ENCODE measurements at regions not wholly inside any gene's neighbourhood (a gene's known extent, or its start where the extent isn't known, plus 50 kb on each side); places are given as distances from the start of the nearest gene placed in this dataset.
"Not testable (repeated sequence)": the region's sequence is repeated elsewhere in the genome, so short reads cannot be mapped to it uniquely, and the experiment has no call there.

DNA sequence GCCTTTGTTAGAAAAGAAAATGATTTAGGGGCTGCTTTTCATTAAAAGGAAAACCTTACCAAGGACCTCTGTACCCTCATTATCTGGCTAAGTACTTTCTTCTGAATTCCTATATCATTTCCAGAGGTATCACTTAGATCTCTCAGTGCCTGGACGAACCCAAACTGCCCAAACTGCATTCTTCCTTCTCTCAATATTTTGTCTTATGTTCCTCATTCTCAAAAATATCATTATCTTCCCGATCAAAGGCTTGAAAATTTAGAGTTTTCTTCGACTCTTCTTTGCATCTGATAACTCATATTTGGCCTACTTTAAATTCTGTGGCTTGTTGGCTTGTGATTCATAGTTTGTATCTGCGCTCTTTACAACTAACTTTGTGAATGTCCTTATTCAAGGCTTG is 136.7 kb upstream of the TAF11L2 start:
- DNase-seq (ENCODE audit: low read depth) = no peak
- no peak overlapping the region for H3K4me3 ChIP-seq (ENCODE audit: low read depth, low read length)

DNA sequence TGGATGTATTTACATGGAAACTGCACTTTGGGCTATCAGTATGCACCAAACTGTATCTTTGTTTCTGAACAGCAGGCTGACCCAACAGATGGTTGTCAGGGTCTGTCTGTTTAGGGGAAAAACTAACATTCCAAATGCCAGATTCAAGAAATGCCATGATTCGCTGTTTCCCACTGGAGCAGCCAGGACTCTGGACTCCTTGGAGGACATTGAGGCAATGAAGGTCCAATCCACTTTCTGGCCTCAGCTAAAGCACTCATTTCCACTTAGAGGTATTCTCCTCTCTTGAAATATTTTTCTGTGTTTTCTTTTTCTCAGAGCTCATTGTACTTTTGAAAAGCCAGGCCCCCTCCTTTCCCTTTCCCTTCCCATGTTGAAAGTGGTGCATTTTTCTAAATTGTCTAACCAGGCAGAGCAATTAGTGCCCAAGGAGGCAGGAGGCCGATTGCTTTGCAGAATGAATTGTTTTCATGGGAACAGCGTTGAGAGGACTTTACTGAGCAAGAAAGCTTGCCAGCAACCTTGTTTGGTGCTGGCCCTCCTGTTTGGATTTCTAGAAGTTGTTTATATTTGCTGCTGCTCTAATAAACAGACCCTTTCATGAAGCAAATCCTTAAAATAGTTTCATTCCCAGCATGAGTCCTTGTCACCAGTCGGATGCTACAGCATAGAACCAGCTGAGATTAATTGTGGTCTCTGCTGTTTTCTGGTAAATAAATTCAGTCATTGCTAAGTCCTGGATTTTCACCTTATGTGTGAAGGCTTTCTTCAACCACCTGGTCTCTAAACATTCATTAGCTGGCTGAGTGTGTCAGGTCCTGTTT is 132.8 kb upstream of the TAF11L2 start:
- no peak overlapping the region for H3K4me3 ChIP-seq (ENCODE audit: low read depth, low read length)
- no peak for DNase-seq (ENCODE audit: low read depth)

DNA sequence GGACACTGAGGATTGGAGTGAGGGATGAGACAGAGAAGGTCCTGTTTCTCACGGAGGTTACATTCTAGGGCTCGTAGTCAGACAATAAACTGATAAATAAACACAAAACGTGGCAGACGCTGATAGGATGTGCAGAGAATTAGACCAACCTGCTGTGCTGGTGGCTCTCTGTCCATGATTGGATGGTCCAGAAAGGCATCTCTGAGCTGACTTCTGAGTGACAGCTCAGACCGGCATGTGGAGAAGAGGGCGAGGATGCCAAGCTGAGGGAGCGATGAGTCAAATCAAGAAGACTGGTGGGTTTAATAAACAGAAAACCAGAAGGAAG is 132.3 kb upstream of the TAF11L2 start:
- no peak for DNase-seq (ENCODE audit: low read depth)
- H3K4me3 ChIP-seq (ENCODE audit: low read depth, low read length) = no peak overlapping the region

DNA sequence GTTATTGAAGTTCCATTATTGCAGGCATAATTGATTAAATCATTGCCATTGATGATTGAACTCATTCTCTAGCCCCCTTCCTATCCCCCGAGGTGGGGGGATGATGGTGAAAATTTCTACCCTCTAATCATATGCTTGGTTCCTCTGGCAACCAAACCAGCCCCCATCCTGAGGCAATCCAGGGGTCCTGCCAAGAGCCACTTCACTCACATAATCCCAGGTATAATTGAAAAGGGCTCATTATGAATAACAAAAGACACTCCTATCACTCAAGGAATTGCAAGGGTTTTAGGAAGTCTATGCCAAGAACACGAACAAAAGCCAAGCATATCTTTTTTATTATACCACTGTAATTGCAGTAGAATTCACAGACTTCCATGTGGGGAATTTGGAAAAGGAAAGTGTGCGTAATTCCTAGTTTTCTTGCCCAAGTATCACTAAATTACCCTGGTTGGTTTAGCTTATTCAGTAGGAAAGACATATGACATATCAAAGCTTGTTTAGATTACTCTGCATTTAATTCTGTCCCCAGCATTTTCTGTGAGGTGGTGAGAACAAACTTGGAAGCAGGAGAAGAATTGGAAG is 130.7 kb upstream of the TAF11L2 start:
- DNase-seq (ENCODE audit: low read depth) = no peak

DNA sequence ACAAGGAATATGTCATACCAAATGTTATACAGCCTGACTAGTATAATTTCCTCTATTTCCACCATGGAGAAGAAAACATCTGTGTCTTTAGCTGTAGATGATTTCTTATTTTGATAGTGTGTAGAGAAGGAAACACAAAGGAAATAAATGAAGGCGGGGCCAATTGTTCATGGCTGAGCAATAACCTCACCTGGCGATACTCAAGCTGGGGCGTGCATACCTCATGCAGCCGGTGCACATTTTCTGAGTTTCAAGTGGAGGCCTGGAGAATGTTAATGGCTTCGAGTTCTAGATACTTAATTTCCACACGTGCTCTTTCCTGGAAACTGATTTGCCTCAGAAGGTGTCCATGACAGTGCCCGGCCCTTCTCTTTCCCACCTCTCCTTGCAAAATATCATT is 127.4 kb upstream of the TAF11L2 start:
- DNase-seq (ENCODE audit: low read depth) = no peak
- H3K4me3 ChIP-seq (ENCODE audit: low read depth, low read length) = no peak overlapping the region

More for the DNA sequence above, 130.7 kb upstream of the TAF11L2 start:
- no peak overlapping the region for H3K4me3 ChIP-seq (ENCODE audit: low read depth, low read length)

DNA sequence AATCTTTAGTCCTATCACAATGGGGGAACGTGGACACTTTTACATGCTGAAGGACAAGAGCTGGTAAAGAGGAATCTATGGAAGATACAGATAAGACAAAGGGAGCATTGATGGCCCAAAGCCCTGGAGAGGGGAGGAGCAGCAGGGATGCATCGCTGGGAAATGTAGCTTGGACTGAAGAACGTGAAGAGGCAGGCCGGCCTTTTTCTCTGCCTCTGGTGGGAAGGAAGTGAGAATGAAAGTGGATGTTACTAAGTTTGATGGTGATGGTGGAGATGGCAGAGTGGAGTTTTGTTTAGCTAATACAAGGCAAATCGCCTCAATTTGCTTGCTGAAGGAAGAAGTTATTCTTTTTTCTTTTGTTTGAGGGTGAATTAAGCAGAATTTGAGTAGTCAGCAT is 124.6 kb upstream of the TAF11L2 start:
- H3K4me3 ChIP-seq (ENCODE audit: low read depth, low read length) = no peak overlapping the region
- no peak for DNase-seq (ENCODE audit: low read depth)

DNA sequence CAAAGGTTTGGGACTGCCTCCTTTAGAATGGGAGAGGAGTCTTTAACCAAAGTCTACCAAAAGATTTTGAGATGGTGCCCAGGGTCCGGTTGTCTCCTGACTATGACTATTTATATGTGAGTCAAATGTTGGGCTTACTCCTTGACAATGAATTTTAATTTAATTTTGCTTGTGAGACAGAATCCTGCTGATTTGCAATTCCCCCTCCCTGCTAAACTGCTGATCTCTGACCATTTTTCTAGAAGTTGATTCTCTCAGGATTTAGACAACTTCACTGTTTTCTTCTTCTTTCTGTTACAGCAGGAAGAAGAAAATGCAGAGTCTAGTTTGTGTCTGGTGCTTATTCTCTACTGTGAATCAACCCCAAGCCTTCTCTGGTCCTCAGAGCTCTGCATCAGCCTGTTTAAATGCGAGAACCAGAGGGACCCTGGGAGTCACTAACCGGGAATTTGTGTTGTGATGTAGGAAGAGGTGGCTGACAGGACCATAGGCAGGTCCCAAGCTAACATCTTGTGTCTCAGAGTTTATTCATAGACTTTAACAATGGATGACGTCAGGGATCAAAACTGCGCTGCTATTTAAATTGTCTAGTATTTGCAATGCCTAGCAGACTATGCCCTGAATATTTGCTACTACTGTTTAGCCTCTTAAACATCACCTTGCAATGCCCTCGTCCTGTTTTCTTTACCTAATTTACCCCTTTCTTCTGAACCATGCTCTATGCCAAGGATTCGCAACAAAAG is 124.0 kb upstream of the TAF11L2 start:
- H3K4me3 ChIP-seq (ENCODE audit: low read depth, low read length) = no peak overlapping the region
- DNase-seq (ENCODE audit: low read depth) = no peak

DNA sequence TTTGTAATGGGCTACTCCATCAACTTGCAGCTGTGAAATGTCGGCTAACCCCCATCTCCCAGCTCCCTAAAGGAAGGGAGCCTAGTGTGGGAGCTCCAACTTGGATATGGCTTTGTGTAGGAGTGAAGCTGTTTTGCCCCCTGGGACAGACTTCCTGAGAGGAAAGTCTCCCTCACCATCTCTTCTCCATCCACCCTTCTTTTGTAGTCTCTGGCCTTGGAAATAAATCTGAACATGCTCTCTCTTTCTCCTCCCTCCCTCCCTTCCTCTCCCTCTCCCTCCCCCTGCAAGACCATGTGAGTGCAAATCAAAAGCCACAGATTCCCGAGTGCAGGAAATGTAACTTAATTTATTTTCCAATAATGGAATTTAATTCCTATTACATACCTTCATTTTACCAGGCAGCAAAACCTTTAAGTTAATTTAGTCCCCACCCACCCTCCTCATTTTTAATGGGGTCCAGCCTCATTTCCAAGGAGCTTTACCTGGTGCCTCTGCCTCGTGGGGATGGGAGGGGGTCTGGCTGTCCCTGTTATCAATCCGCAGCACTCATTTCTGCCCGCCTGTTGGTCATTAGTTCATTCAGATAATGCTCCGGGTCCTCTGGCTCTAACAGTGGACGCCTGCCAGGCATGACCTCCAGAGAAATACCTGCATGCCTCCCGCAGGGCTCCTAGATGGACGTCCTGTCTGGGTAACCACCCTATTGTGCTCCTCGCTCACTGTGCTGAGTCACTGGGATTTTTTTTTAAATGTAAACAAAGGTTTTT is 122.9 kb upstream of the TAF11L2 start:
- H3K4me3 ChIP-seq (ENCODE audit: low read depth, low read length) = no peak overlapping the region

DNA sequence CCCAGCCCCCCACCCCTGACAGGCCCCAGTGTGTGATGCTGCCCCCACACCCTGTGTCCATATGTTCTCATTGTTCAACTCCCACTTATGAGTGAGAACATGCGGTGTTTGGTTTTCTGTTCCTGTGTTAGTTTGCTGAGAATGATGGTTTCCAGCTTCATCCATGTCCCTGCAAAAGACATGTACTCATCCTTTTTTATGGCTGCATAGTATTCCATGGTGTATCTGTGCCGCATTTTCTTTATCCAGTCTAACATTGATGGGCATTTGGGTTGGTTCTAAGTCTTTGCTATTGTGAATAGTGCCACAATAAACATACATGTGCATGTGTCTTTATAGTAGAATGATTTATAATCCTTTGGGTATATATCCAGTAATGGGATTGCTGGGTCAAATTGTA is 122.1 kb upstream of the TAF11L2 start:
- not testable (repeated sequence) for H3K4me3 ChIP-seq (ENCODE audit: low read depth, low read length); DNase-seq (ENCODE audit: low read depth)

More for the DNA sequence above, 122.9 kb upstream of the TAF11L2 start:
- no peak for DNase-seq (ENCODE audit: low read depth)

DNA sequence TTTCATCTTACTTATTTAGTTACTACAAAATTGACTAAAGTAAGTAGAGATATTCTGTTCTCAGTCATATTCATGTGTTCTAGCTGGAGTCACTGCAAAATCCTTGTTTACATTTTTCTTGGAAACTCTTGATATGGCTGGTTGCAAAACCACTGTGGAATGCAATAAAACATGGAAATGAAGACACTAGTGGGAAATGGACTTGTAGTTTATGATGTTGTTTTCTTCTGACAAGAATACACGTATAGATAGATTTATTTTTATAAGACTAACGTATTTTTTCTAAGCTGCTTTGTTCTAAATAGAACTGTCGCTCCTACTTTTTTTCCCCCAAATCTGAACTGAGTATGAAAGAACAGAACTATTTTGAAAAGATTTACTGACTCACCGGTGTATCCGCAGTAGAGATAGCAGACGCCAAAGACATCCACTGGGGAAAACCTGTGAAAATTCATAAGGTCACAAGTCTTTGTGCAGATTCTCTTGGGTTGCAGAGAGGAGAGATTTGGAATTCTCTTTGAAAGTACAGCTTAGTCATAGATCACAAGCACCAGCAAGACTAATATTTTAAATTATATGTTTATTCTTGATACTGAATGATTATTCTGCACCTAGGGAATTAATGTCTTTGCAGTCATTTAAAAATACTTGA is 119.6 kb upstream of the TAF11L2 start:
- DNase-seq (ENCODE audit: low read depth) = no peak
- no peak overlapping the region for H3K4me3 ChIP-seq (ENCODE audit: low read depth, low read length)

DNA sequence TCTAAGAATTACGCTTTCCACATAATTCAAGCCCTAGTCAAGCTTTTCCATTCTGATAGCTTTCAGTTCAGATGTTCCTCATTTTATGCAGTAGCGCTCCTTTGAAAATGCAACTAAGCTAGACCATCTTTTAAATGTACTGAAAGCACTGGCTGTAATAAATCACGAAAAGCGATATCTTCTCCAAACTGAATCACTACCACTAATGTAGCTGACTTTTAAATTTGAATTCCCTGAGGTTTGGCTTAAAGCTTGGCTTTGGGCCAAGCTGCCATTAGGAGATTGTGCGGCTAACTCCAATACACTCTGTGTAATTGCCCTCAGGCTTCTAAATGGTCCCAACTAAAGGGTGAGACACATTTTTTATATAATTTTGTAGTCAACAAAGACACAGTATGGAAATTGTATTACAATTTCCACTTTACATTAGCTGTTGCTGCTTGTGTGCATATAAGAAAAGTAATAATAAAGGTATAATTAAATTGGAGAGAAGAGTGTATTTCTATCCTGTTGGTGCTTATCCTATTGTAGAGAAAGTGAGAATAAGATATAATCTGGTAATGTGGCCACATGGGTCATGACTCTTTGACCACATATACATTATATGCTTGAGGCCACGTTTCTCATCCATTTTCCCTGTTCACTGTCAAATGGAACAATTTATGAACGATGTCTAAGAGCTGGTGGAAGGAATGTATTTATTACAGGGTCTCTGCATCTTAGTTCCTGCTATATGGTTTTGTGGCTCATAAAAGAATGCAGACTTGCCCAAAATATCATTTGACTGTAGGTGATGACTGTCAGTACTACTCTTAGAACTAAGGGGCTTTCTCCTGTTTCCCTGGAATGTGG is 118.7 kb upstream of the TAF11L2 start:
- no peak overlapping the region for H3K4me3 ChIP-seq (ENCODE audit: low read depth, low read length)
- DNase-seq (ENCODE audit: low read depth) = no peak

DNA sequence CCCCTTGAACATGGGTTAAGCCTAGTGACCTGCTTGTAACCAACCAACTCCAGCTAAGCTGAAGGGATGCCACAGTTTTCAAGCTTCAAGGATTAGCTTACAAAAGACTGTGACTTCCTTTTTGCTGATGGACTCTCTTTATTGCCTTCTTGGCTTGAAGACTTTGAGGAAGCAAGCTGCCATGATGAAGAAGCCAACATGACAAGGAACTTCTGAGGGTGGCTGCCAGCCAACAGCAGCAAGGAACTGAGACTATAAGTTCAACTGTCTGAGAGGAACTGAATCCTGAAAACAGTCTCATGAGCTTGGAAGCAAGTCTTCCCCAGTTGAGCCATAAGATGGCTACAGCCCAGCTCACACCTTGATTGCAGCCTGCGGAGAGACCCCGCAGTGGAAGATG is 116.1 kb upstream of the TAF11L2 start:
- H3K4me3 ChIP-seq (ENCODE audit: low read depth, low read length) = no peak overlapping the region
- no peak for DNase-seq (ENCODE audit: low read depth)

DNA sequence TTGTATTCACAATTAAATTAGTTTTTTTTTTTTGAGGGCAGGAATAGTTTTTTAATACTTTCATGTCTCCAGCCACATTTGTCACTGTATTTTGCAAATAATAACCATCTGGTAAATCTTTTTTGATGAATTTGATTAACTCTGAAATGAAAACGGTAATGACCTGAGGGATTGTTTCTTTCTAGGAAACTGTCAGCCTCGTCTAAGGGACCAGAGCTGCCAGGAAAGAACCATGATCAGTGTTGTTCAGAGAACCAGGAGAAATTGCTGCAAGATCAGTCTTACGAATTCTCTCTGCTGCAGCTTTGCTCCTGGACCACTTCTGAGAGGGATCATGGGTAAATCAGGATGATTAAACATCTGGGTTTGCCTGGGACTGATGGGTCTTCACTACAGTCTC is 114.5 kb upstream of the TAF11L2 start:
- H3K4me3 ChIP-seq (ENCODE audit: low read depth, low read length) = no peak overlapping the region
- DNase-seq (ENCODE audit: low read depth) = no peak

DNA sequence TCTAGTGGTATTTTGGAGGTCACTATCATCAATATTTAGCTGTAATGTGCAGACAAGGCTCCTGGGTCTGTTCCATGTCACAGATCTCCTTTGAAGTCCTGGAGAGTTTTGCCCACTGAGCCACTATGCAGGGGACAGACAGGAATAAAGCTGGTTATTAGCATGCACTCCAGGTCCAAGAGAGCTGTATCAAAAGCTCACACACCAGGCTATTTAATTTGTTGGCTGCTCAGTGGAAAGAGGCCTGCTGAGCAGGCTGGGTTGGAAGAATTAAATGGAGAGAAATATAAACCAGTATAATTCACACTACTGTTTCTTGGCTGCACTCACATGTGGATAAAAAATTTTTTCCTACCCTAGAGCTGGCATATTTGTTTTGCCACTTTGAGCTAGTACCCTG is 113.8 kb upstream of the TAF11L2 start:
- no peak overlapping the region for H3K4me3 ChIP-seq (ENCODE audit: low read depth, low read length)
- DNase-seq (ENCODE audit: low read depth) = no peak

DNA sequence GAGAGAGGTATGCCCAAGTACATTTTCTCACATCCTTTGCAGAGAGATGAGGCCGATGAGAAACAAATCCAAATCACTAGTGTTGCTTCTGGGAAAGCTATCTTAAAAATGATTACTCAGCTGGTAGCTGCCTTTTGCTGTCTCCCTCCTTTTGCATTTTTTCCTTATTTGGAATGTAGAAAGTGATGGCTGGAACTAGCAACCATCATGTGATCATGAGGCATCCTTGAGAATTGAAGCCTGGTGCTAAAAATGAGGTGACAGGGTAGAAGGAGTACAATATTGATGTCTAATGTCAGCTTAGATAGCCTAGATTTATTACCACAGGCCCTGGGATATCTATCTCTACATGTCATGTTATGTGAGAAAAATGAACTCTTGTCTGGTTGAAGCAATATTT is 109.3 kb upstream of the TAF11L2 start:
- DNase-seq (ENCODE audit: low read depth) = no peak
- H3K4me3 ChIP-seq (ENCODE audit: low read depth, low read length) = no peak overlapping the region

DNA sequence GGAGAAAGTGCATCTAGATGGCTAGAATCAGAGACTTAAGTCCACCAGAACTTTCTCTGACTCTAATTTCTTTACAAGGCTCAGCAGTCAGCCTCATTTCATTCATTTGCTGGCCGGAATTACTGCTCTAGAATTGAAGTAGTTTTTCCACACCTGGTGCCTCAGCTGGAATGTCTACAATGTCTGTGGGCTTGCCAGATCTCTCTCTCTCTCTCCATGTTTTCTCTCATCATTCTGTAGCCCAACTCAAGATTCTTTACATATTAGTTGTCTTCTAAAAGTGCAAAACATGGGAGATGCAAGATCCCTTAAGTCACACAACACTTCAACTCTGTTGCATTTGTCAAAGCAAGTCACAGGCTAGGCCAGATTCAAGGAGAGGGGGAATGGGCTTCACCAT is 103.9 kb upstream of the TAF11L2 start:
- no peak for DNase-seq (ENCODE audit: low read depth)

DNA sequence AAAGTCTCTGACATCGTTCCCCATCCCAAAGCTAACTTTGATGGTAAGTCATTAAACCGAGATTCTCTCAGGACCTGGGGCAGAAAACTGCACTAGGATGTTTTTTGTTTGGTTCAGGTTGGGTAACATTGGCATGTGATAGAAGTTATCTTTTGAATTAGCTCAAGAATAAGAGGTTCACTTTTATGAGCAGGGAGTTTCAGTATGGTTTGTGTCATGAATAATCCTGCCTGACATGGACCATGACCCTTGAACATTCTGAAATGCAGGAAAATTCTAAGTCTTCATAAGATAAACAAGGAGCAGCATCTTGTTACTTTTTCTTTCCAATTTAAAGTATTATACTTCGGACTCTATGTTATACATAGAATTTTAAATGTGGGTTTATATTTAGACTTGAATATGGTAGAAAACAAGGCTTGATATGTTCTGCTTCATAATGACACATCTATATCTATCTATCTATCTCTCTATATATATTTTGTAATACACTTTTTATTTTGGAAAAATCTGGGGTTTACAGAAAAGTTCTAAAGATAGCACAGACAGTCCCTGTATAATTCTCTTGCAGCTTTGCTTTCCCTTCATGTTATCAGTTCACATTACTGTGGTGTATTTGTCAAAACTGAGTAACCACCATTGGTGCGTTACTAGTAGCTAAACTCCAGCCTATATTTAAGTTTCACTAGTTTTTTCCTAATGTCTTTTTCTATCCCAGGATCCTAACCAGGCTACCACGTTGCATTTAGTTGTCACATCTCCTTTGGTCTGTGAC is 102.7 kb upstream of the TAF11L2 start:
- no peak overlapping the region for H3K4me3 ChIP-seq (ENCODE audit: low read depth, low read length)
- DNase-seq (ENCODE audit: low read depth) = no peak

More for the DNA sequence above, 103.9 kb upstream of the TAF11L2 start:
- no peak overlapping the region for H3K4me3 ChIP-seq (ENCODE audit: low read depth, low read length)

DNA sequence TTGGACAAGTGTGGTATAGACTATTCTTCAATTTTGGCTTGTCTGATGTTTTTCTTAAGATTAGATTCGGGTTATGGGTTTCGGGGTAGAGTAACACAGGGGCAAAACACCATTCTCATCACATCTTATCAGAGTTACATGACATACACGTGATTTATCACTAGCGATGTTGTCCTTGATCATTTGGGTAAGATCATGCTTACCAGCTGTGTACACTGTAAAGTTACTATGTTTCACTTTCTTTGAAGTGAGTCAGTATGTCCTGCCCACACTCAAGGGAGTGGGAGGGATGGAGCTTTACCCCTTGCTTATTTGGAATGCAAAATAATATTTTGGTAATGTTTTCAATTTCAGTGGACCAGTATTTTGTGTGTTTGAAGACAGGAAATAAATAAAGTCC is 101.8 kb upstream of the TAF11L2 start:
- no peak for DNase-seq (ENCODE audit: low read depth)
- H3K4me3 ChIP-seq (ENCODE audit: low read depth, low read length) = no peak overlapping the region
